Activated T-cell treated with anti-CD3 and anti-CD28 coated beads, Interleukin-2, amount 50 U/mL, for 4 hours (primary cell): ENCODE measurements at regions not wholly inside any gene's neighbourhood (a gene's known extent, or its start where the extent isn't known, plus 50 kb on each side); places are given as distances from the start of the nearest gene placed in this dataset.

ENCODE experiments used
- ATAC-seq, 2 donors: fragments of 200-7000 bp; cut with Tn5 transposase; one replicate each; pipeline ENCODE4 v1.10.0; 2021
- DNase-seq: peaks from one replicate; pipeline ENCODE4 v3.0.0-alpha.2; 2020
- H3K27me3 Mint-ChIP-seq: one replicate; pipeline ENCODE4 v1.8.0; 2021; ENCODE audit warnings: low read depth, mixed read lengths
- H3K36me3 Mint-ChIP-seq: one replicate; pipeline ENCODE4 v1.8.0; 2022; ENCODE audit warnings: mixed read lengths; ENCODE audit not compliant: insufficient read depth
- H3K4me1 Mint-ChIP-seq: one replicate; pipeline ENCODE4 v1.8.0; 2021; ENCODE audit warnings: low read depth, mixed read lengths
- H3K4me3 Mint-ChIP-seq: one replicate; pipeline ENCODE4 v1.8.0; 2021; ENCODE audit warnings: mild to moderate bottlenecking, moderate library complexity, mixed read lengths
- H3K9me3 Mint-ChIP-seq: one replicate; pipeline ENCODE4 v1.8.0; 2021; ENCODE audit warnings: mixed read lengths

DNA sequence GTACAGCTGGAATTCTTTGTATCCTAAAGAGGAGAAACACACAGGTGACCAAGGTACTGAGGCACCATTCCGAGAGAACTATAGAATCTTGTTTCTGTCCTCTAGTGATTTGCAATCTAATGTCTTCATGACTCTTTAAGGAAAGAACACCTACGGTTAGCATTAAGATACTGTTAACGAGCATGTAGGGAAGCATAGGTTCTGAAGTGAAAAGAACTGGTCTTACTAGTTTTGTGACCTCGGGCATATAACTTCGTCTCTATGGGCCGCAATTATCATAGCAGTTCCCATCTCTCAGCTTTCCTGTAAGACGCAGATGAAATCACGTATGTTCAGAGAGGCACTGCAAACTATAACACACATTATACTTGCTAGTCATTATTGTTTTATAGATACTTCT lies 193.0 kb upstream of the NBEA start:
- DNase-seq, result no peak
- no peaks in the 10 kb centered on the region for H3K36me3 Mint-ChIP-seq
- no peaks in the 10 kb centered on the region for H3K4me1 Mint-ChIP-seq
- H3K4me3 Mint-ChIP-seq, result no peak overlapping the region
- peaks cover 12% of the 10 kb centered on the region for H3K27me3 Mint-ChIP-seq
- H3K9me3 Mint-ChIP-seq, result peaks cover 5% of the 10 kb centered on the region
- no peak for ATAC-seq

GRCh38 chr13:34750078-34750931 lies 191.8 kb upstream of the NBEA start:
- no peak for ATAC-seq
- no peak for DNase-seq
- Mint-ChIP-seq H3K9me3 (no peaks in the 10 kb centered on the region), H3K27me3 (peaks cover 12% of the 10 kb centered on the region), H3K36me3 (no peaks in the 10 kb centered on the region), H3K4me1 (no peaks in the 10 kb centered on the region), H3K4me3 (no peak overlapping the region)

DNA sequence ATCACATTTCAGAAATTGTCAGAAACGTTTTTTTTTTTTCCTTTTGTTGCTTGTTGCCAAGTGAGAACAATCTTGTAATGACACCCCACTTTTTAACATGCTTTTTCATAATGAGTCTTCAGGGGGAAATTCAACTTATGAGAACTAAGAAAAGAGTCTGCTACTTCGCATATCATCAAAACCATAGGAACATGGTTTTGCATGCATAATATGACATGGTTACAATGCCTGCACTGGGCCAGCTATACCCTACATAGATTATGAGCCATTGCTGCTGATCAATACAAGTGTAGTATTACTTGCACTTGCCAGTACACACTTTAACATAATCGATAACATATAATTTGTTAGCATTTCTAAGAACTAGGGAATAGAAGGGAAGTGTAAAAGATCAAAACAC lies 191.0 kb upstream of the NBEA start:
- Mint-ChIP-seq H3K4me1 (no peaks in the 10 kb centered on the region), H3K36me3 (no peaks in the 10 kb centered on the region), H3K27me3 (peaks cover 12% of the 10 kb centered on the region), H3K9me3 (no peaks in the 10 kb centered on the region), H3K4me3 (no peak overlapping the region)
- ATAC-seq, result no peak
- no peak for DNase-seq

DNA sequence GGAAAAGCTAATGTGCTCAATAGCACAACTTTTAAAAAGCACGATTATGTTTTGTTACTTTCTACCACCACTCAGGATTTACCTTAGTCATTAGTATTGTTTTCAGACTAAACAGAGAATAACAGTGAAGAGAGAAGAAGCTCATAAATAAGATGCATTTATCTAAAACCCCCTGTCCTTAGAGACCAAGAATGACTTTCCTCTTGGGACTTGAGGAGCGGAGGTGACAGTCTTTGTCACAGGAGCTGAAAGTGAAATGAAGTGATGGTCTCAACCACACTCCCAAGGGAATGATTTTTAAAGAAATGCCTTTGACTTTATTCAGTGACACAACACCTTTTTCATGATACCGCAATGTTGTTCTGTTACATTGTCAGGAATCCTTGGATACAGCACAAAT lies 190.6 kb upstream of the NBEA start:
- H3K4me1 Mint-ChIP-seq, result no peaks in the 10 kb centered on the region
- ATAC-seq, result no peak
- H3K27me3 Mint-ChIP-seq, result peaks cover 12% of the 10 kb centered on the region

DNA sequence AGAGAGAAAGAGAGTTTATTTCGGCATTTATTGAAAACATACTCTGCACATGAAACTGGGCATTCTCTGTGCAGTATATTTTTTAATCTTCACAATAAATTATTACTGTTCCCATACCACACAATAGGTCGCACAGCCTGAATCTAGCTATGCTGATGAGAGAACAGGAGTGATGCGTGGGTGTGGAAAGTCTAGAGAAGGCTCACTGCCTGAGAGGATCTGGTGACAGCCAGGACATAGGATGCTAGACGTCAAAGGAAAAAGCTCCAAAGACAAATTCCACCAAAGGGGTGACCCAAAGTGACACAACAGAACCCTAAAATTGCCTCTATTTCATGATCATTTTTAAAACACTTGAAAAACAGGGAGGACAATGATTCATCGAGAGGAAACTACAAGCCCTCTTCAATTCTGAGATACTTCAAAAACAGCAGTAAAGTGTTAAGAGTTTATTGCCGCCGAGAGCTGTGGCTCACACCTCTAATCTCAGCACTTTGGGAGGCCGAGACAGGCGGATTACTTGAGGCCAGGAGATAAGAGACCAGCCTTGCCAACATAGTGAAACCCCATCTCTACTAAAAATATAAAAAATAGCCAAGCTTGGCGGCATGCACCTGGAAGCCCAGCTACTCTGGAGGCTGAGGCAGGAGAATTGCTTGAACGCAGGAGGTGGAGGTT lies 189.6 kb upstream of the NBEA start:
- Mint-ChIP-seq H3K4me1 (no peaks in the 10 kb centered on the region), H3K9me3 (no peaks in the 10 kb centered on the region), H3K27me3 (peaks cover 12% of the 10 kb centered on the region), H3K36me3 (no peaks in the 10 kb centered on the region), H3K4me3 (no peak overlapping the region)
- ATAC-seq (no peak), DNase-seq (no peak)

More for the DNA sequence above, 190.6 kb upstream of the NBEA start:
- Mint-ChIP-seq H3K36me3 (no peaks in the 10 kb centered on the region), H3K4me3 (no peak overlapping the region), H3K9me3 (no peaks in the 10 kb centered on the region)
- DNase-seq, result no peak

DNA sequence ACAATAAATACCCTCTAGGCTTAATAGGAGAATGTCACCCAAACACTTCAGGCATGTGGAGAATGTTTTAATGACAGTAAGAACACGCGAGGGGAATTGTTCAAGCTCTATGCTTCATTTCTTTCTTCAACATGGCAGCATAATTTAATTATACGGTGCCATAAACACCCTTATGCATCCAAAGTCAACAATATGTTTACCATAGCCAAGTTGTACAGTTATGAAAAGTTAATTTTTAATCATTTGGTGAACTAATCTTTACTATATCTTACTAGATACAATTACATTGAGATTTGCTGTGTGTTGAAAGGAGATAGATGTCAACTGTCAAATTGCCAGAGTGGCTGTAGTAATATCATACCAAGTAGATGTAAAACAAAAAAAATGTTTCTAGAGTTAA lies 185.9 kb upstream of the NBEA start:
- H3K36me3 Mint-ChIP-seq, result no peaks in the 10 kb centered on the region

GRCh38 chr13:34756572-34756971 lies 185.5 kb upstream of the NBEA start:
- DNase-seq (no peak), ATAC-seq (no peak)
- no peaks in the 10 kb centered on the region for H3K4me1 Mint-ChIP-seq
- no peaks in the 10 kb centered on the region for H3K36me3 Mint-ChIP-seq
- H3K4me3 Mint-ChIP-seq, result no peak overlapping the region
- H3K9me3 Mint-ChIP-seq, result no peaks in the 10 kb centered on the region
- no peaks in the 10 kb centered on the region for H3K27me3 Mint-ChIP-seq

More for the DNA sequence above, 185.9 kb upstream of the NBEA start:
- peaks cover 2% of the 10 kb centered on the region for H3K27me3 Mint-ChIP-seq
- no peak overlapping the region for H3K4me3 Mint-ChIP-seq
- H3K9me3 Mint-ChIP-seq, result no peaks in the 10 kb centered on the region
- no peaks in the 10 kb centered on the region for H3K4me1 Mint-ChIP-seq
- no peak for DNase-seq
- no peak for ATAC-seq

DNA sequence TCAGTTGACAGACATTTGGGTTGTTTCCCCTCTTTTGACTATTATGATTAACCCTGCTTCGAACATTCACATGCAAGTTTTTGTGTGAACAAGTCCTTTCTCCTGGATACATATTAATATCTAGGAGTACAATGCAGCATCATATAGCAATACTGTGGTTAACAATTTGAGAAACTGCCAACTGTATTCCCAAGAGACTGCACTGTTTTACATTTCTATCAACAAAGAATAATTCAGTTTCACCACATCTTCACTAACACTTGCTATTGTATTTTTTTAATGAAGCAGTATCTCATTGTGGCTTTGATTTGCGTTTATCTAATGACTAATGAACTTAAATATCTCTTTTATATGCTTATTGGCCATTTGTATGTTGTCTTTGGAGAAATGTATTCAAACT lies 184.6 kb upstream of the NBEA start:
- no peak overlapping the region for H3K4me3 Mint-ChIP-seq
- no peak for ATAC-seq

DNA sequence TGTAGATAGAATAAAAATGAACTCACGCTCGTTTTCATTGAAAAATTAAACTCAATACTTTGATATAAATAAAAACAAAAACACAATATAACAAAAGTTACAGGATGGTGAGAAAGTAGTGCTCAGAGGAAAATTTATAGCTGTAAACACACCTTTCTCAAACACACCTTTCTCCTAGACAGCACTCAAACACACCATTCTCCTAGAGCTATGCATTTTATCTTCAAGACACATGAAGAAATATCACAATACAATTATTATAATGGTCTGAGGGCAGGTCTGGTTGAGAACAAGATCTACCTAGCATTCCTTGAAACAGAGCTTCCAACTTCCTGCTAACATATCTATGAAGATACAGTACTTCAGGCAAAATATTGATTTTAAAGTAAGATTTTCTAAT lies 183.4 kb upstream of the NBEA start:
- DNase-seq (no peak), ATAC-seq (no peak)
- Mint-ChIP-seq H3K4me3 (no peak overlapping the region), H3K4me1 (no peaks in the 10 kb centered on the region), H3K27me3 (no peaks in the 10 kb centered on the region), H3K36me3 (no peaks in the 10 kb centered on the region), H3K9me3 (no peaks in the 10 kb centered on the region)

More for the DNA sequence above, 184.6 kb upstream of the NBEA start:
- Mint-ChIP-seq H3K36me3 (no peaks in the 10 kb centered on the region), H3K4me1 (no peaks in the 10 kb centered on the region), H3K9me3 (no peaks in the 10 kb centered on the region), H3K27me3 (no peaks in the 10 kb centered on the region)
- DNase-seq, result no peak

DNA sequence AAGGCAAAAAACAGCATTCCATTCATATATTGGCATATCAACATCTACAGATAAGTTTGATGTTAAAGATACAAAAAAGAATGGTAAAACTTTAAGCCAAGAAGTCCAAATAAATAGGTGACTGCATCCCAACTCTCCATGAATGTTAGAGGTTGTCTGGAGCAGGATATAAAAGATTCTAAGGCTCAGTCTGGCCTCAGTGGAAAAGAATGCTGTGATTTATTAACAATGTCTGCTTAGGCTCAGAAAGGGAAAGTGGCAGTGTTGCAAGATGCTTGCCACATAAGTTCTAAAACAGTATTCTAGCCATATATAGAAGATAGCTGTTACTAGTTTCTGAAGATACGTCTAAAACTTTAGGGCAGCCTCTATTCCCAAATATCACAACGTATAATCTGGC lies 179.8 kb upstream of the NBEA start:
- Mint-ChIP-seq H3K27me3 (no peaks in the 10 kb centered on the region), H3K9me3 (no peaks in the 10 kb centered on the region), H3K4me3 (no peak overlapping the region), H3K4me1 (no peaks in the 10 kb centered on the region), H3K36me3 (no peaks in the 10 kb centered on the region)
- DNase-seq (no peak), ATAC-seq (no peak)

DNA sequence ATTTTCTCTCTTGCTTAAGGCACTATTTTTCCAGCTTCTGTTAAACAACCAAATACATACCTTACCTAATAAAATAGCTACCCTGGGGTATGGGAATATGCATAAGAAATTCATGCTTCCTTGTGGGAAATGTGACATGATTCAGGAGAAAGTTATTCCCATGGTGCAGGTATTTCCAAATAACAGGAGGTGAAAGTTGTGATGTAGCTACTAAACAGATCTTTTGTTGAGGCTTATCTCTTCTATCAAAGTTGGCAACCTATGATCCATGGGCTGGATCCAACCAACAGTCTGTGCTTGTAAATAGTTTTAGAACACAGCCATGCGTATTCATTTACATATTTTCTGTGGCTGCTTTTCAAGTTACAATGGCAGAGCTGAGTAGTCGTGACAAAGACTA lies 177.8 kb upstream of the NBEA start:
- Mint-ChIP-seq H3K4me3 (no peak overlapping the region), H3K4me1 (no peaks in the 10 kb centered on the region), H3K9me3 (peaks cover 3% of the 10 kb centered on the region), H3K27me3 (no peaks in the 10 kb centered on the region), H3K36me3 (no peaks in the 10 kb centered on the region)
- ATAC-seq (no peak), DNase-seq (no peak)

DNA sequence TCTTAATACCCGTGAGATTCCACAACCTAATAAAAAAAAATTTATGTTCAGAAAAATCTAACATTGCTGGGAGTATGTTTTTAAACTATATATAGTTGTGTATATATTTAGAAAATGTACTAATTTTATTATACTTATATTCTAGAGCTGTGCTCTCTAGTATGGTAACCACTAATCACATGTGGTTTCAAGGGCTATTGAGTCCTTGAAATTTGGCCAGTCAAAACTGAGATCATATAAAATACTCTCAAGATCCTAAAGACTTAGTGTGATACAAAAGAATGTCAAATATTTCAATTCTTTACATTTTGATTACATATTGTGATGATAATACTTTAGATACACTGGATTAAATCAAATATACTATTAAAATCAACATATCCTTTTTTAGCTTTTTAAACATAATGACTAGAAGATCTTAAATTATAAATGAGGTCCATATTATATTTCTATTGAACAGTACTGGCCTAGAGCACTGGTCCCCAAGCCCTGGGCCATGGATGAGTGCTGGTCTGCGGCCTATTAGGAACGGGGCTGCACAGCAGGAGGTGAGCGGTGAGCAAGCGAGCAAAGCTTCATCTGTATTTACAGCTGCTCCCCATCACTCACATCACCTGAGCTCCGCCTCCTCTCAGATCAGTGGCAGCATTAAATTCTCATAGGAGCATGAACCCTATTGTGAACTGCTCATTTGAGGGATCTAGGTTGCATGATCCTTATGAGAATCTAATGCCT lies 176.5 kb upstream of the NBEA start:
- Mint-ChIP-seq H3K4me3 (no peak overlapping the region), H3K36me3 (no peaks in the 10 kb centered on the region), H3K9me3 (peaks cover 3% of the 10 kb centered on the region), H3K27me3 (no peaks in the 10 kb centered on the region), H3K4me1 (no peaks in the 10 kb centered on the region)
- no peak for ATAC-seq
- DNase-seq, result no peak

GRCh38 chr13:34767778-34768177 lies 174.3 kb upstream of the NBEA start:
- no peaks in the 10 kb centered on the region for H3K4me1 Mint-ChIP-seq
- H3K27me3 Mint-ChIP-seq, result no peaks in the 10 kb centered on the region
- ATAC-seq (no peak), DNase-seq (no peak)
- H3K4me3 Mint-ChIP-seq, result no peak overlapping the region
- H3K36me3 Mint-ChIP-seq, result no peaks in the 10 kb centered on the region
- H3K9me3 Mint-ChIP-seq, result peaks cover 3% of the 10 kb centered on the region

GRCh38 chr13:34772206-34772605 lies 169.9 kb upstream of the NBEA start:
- DNase-seq (no peak), ATAC-seq (no peak)
- Mint-ChIP-seq H3K9me3 (peaks cover 3% of the 10 kb centered on the region), H3K4me3 (no peak overlapping the region), H3K4me1 (no peaks in the 10 kb centered on the region), H3K36me3 (no peaks in the 10 kb centered on the region), H3K27me3 (no peaks in the 10 kb centered on the region)
